ENCODE measurements at regions not wholly inside any gene's neighbourhood (a gene's known extent, or its start where the extent isn't known, plus 50 kb on each side); places are given as distances from the start of the nearest gene placed in this dataset.
"Not testable (repeated sequence)": the region's sequence is repeated elsewhere in the genome, so short reads cannot be mapped to it uniquely, and the experiment has no call there.

GRCh38 chr10:90975096-90975495 is 54.2 kb upstream of the ANKRD1 start:
- no peak for DNase-seq

GRCh38 chr10:90977162-90977854 is 56.4 kb upstream of the ANKRD1 start:
- DNase-seq: no peak

- no peak for DNase-seq
These were observed 57.1 kb upstream of the ANKRD1 start for GRCh38 chr10:90977855-90978486.

GRCh38 chr10:90982406-90983008 is 61.6 kb upstream of the ANKRD1 start:
- no peak for DNase-seq

- DNase-seq: no peak
These were observed 63.1 kb upstream of the ANKRD1 start for GRCh38 chr10:90983914-90984549.

- DNase-seq: no peak
These were observed 64.0 kb upstream of the ANKRD1 start for GRCh38 chr10:90984898-90985297.

GRCh38 chr10:90985321-90985933 is 64.5 kb upstream of the ANKRD1 start:
- DNase-seq: no peak

GRCh38 chr10:90986136-90986760 is 65.4 kb upstream of the ANKRD1 start:
- no peak for DNase-seq

GRCh38 chr10:90986870-90987269 is 66.0 kb upstream of the ANKRD1 start:
- no peak for DNase-seq

- no peak for DNase-seq
These were observed 66.5 kb upstream of the ANKRD1 start for GRCh38 chr10:90987383-90987782.

GRCh38 chr10:90988024-90988423 is 67.1 kb upstream of the ANKRD1 start:
- DNase-seq: no peak

- no peak for DNase-seq
These were observed 67.9 kb upstream of the ANKRD1 start for GRCh38 chr10:90988802-90989201.

- DNase-seq: no peak
These were observed 68.5 kb upstream of the ANKRD1 start for GRCh38 chr10:90989378-90989777.

- DNase-seq: no peak
These were observed 71.6 kb upstream of the ANKRD1 start for GRCh38 chr10:90992462-90992861.

- no peak for DNase-seq
These were observed 72.5 kb upstream of the ANKRD1 start for GRCh38 chr10:90993340-90993739.

GRCh38 chr10:90997670-90998069 is 76.8 kb upstream of the ANKRD1 start:
- DNase-seq: no peak

- no peak for DNase-seq
These were observed 78.0 kb upstream of the ANKRD1 start for GRCh38 chr10:90998733-90999511.

- DNase-seq: no peak
These were observed 78.8 kb upstream of the ANKRD1 start for GRCh38 chr10:90999512-91000172.

- no peak for DNase-seq
These were observed 79.6 kb upstream of the ANKRD1 start for GRCh38 chr10:91000470-91000869.

GRCh38 chr10:91000985-91001384 is 80.1 kb upstream of the ANKRD1 start:
- DNase-seq: no peak

- DNase-seq: no peak
These were observed 81.8 kb upstream of the ANKRD1 start for GRCh38 chr10:91002656-91003055.

- not testable (repeated sequence) for DNase-seq
These were observed 82.5 kb upstream of the ANKRD1 start for GRCh38 chr10:91003379-91003778.
